Panc1 (cell line): ENCODE measurements at regions not wholly inside any gene's neighbourhood (a gene's known extent, or its start where the extent isn't known, plus 50 kb on each side); places are given as distances from the start of the nearest gene placed in this dataset.

Experiments used
- ATAC-seq: fragments of 200-7000 bp; cut with Tn5 transposase; 2 replicates; pipeline ENCODE4 v1.9.1; 2020; ENCODE audit warnings: mild to moderate bottlenecking, moderate library complexity
- BruUV-seq: library from RNA; stranded (reverse); fragments of 400-500 nt; replicated peaks from 2 replicates; lab custom pipeline; 2021; lab: Mats Ljungman, UMichigan
- CTCF ChIA-PET: fragments of 300-600 bp; sonication (Branson Sonifier 250); formaldehyde crosslinking; loops from one replicate; lab custom pipeline; 2022; ENCODE audit warnings: antibody characterized with exemption; lab: Charles Lee
- POLR2A ChIA-PET: fragments of 300-600 bp; sonication (Branson Sonifier 250); formaldehyde crosslinking; loops from one replicate; lab custom pipeline; 2022; ENCODE audit warnings: antibody characterized with exemption; lab: Charles Lee
- DNase-seq: peaks from one replicate; pipeline ENCODE4 v3.0.0-alpha.2; 2010; ENCODE audit warnings: low read depth, low spot score
- H3K27ac ChIP-seq: 2 replicates; pipeline ENCODE4 v1.5.1; 2011; ENCODE audit warnings: mild to moderate bottlenecking, low read length, inconsistent platforms
- H3K27me3 ChIP-seq: fragments of 200-500 bp; sonication (Bioruptor generic); 2 replicates; pipeline ENCODE4 v1.6.0; 2014; ENCODE audit warnings: low read length, inconsistent platforms; ENCODE audit not compliant: control insufficient read depth, insufficient read depth
- H3K36me3 ChIP-seq: fragments of 200-500 bp; sonication (Bioruptor generic); 2 replicates; pipeline ENCODE4 v1.5.1; 2014; ENCODE audit warnings: inconsistent platforms, mild to moderate bottlenecking, low read length, moderate library complexity; ENCODE audit not compliant: control insufficient read depth, insufficient read depth
- H3K4me1 ChIP-seq: 2 replicates; pipeline ENCODE4 v1.5.1; 2011; ENCODE audit warnings: inconsistent platforms, mild to moderate bottlenecking, low read length, moderate library complexity; ENCODE audit not compliant: control insufficient read depth, insufficient read depth
- H3K4me3 ChIP-seq, 2 experiments: 2 replicates each; pipeline ENCODE4 v1.5.1; 2011 to 2012; ENCODE audit warnings: low read depth in 2 of 2, low read length in 2 of 2, mild to moderate bottlenecking in 2 of 2, inconsistent platforms in 1 of 2, moderate library complexity in 1 of 2
- H3K9me3 ChIP-seq: fragments of 200-500 bp; sonication (Bioruptor generic); 2 replicates; pipeline ENCODE4 v1.5.1; 2014; ENCODE audit warnings: low read depth, mild to moderate bottlenecking, inconsistent platforms, low read length, moderate library complexity; ENCODE audit not compliant: control insufficient read depth, insufficient read depth
- CTCF ChIP-seq: fragments of 450-650 bp; IDR thresholded peaks from 2 replicates; pipeline ENCODE4 v1.5.1; 2017; ENCODE audit warnings: mild to moderate bottlenecking
- POLR2AphosphoS5 ChIP-seq: IDR thresholded peaks from 2 replicates; pipeline ENCODE4 v1.6.1; 2012; ENCODE audit warnings: mild to moderate bottlenecking, low read depth, low read length, moderate library complexity
- SIN3A ChIP-seq: IDR thresholded peaks from 2 replicates; pipeline ENCODE4 v1.6.1; 2012; ENCODE audit warnings: low read depth, mild to moderate bottlenecking, low read length, moderate library complexity, borderline replicate concordance; ENCODE audit not compliant: insufficient read depth
- TCF7L2 ChIP-seq: IDR thresholded peaks from 2 replicates; pipeline ENCODE4 v1.6.1; 2011; ENCODE audit warnings: mild to moderate bottlenecking, low read depth, low read length, inconsistent platforms
- in situ Hi-C: cut with HindIII; loops from 2 replicates; pipeline ENCODE4 v1.10.0; 2016; ENCODE audit warnings: low sequenced_read_pairs, low pct_unique_long_range_greater_than_20kb
- intact Hi-C: fragments of 100-400 bp; cut with micrococcal nuclease; formaldehyde crosslinking; loops from one replicate; pipeline ENCODE4 v1.10.0; 2022; ENCODE audit not compliant: unreplicated experiment
- TF ChIP-seq, protein P1 (sequence below), 2 experiments: IDR thresholded peaks; 2 replicates each; pipeline ENCODE4 v1.6.1; 2011 to 2012; ENCODE audit warnings: low read depth in 2 of 2, control low read depth in 1 of 2, low read length in 1 of 2, mild to moderate bottlenecking in 1 of 2, moderate library complexity in 1 of 2; ENCODE audit not compliant: insufficient read depth in 1 of 2

GRCh38 chr3:68009900-68010299 is 355.5 kb upstream of the SUCLG2 start:
- Histone ChIP-seq H3K9me3 (no peaks in the 10 kb centered on the region), H3K27me3 (no peaks in the 10 kb centered on the region; the same call in 1 of the 2 replicates), H3K4me1 (no peaks in the 10 kb centered on the region), H3K4me3 (no peak overlapping the region), H3K27ac (no peak overlapping the region), H3K36me3 (no peaks in the 10 kb centered on the region)
- intact Hi-C loops (no loop called here), in situ Hi-C loops (no loop called here)
- no TSS peak for BruUV-seq
- no peak for ATAC-seq
- ChIA-PET CTCF (no interaction called here), POLR2A (no interaction called here)
- DNase-seq = no peak
- TF ChIP-seq, protein P1, sequence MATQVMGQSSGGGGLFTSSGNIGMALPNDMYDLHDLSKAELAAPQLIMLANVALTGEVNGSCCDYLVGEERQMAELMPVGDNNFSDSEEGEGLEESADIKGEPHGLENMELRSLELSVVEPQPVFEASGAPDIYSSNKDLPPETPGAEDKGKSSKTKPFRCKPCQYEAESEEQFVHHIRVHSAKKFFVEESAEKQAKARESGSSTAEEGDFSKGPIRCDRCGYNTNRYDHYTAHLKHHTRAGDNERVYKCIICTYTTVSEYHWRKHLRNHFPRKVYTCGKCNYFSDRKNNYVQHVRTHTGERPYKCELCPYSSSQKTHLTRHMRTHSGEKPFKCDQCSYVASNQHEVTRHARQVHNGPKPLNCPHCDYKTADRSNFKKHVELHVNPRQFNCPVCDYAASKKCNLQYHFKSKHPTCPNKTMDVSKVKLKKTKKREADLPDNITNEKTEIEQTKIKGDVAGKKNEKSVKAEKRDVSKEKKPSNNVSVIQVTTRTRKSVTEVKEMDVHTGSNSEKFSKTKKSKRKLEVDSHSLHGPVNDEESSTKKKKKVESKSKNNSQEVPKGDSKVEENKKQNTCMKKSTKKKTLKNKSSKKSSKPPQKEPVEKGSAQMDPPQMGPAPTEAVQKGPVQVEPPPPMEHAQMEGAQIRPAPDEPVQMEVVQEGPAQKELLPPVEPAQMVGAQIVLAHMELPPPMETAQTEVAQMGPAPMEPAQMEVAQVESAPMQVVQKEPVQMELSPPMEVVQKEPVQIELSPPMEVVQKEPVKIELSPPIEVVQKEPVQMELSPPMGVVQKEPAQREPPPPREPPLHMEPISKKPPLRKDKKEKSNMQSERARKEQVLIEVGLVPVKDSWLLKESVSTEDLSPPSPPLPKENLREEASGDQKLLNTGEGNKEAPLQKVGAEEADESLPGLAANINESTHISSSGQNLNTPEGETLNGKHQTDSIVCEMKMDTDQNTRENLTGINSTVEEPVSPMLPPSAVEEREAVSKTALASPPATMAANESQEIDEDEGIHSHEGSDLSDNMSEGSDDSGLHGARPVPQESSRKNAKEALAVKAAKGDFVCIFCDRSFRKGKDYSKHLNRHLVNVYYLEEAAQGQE (IDR thresholded peaks at IDR 0.05; ENCODE audit: insufficient read depth in 1 of 2, low read depth in 2 of 2, low read length in 1 of 2) = no peak
- TF ChIP-seq SIN3A (no peak), TCF7L2 (no peak)

- no TSS peak for BruUV-seq
- TF ChIP-seq POLR2AphosphoS5 = no peak
- TF ChIP-seq TCF7L2 = no peak
- no peak for TF ChIP-seq CTCF
- TF ChIP-seq SIN3A = no peak
- TF ChIP-seq, protein P1 (IDR thresholded peaks at IDR 0.05; ENCODE audit: insufficient read depth in 1 of 2, low read depth in 2 of 2, low read length in 1 of 2) = no peak
- no peaks in the 10 kb centered on the region; the same call in 1 of the 2 replicates for H3K27me3 ChIP-seq
- in situ Hi-C loops (no loop called here), intact Hi-C loops (no loop called here)
- ATAC-seq (no peak), DNase-seq (no peak)
- ChIA-PET CTCF (no interaction called here), POLR2A (no interaction called here)
- H3K27ac ChIP-seq = no peak overlapping the region
- no peaks in the 10 kb centered on the region for H3K4me1 ChIP-seq
- H3K36me3 ChIP-seq = no peaks in the 10 kb centered on the region
- no peak overlapping the region for H3K4me3 ChIP-seq
- H3K9me3 ChIP-seq = no peaks in the 10 kb centered on the region
Measured at GRCh38 chr3:68007621-68008226, 353.3 kb upstream of the SUCLG2 start.
